ENCODE measurements at regions not wholly inside any gene's neighbourhood (a gene's known extent, or its start where the extent isn't known, plus 50 kb on each side); places are given as distances from the start of the nearest gene placed in this dataset.

DNA sequence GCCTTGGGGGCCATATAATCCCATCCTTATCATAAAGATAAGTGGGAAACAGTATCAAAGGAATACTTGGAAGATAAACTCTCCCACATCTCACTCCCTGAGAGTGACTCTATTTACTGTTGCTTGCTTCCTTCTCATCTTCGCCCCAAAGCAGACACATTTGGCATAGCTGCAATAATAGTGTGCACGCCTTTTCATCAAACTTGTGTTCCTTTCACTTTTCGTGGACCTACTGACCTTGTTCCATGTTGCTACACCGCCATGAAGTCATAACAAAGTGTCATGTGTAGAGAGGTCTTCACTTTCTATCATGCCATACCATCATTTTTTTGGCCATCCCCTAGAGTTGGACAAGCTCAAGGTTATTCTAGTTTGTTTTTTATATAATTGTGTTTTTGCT lies 200.0 kb upstream of the MSX2 start:
- DNase-seq (ENCODE audit: extremely low read depth, low read depth): no peak
- no peak overlapping the region for H3K4me3 ChIP-seq (replicated peaks; ENCODE audit: low read depth, low read length)
- TF ChIP-seq, protein P1, sequence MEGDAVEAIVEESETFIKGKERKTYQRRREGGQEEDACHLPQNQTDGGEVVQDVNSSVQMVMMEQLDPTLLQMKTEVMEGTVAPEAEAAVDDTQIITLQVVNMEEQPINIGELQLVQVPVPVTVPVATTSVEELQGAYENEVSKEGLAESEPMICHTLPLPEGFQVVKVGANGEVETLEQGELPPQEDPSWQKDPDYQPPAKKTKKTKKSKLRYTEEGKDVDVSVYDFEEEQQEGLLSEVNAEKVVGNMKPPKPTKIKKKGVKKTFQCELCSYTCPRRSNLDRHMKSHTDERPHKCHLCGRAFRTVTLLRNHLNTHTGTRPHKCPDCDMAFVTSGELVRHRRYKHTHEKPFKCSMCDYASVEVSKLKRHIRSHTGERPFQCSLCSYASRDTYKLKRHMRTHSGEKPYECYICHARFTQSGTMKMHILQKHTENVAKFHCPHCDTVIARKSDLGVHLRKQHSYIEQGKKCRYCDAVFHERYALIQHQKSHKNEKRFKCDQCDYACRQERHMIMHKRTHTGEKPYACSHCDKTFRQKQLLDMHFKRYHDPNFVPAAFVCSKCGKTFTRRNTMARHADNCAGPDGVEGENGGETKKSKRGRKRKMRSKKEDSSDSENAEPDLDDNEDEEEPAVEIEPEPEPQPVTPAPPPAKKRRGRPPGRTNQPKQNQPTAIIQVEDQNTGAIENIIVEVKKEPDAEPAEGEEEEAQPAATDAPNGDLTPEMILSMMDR (IDR thresholded peaks at IDR 0.05; ENCODE audit: low read depth, low read length, missing control alignments): no peak

DNA sequence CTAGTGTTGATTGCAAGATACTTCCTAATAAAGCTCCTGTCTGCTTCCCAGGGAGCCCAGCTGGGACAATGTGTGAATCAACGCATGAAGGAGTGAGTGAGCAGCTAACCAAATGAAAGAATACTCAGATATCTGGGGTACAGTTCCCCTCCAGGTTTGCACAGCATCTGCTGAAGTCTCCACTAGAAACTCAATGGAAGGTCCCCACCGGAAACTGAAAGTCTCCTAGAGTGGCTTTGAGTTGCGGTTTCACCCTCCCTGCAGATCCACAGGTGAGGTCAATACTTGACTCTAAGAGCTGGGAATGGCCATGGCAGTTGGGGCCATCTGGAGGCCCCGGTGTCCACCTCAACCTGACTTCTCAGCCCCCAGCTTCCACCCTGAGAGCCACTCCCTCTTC lies 198.2 kb upstream of the MSX2 start:
- no peak overlapping the region for H3K4me3 ChIP-seq (replicated peaks; ENCODE audit: low read depth, low read length)
- TF ChIP-seq, protein P1 (IDR thresholded peaks at IDR 0.05; ENCODE audit: low read depth, low read length, missing control alignments): no peak
- DNase-seq (ENCODE audit: extremely low read depth, low read depth): no peak

GRCh38 chr5:174527916-174528540 lies 196.4 kb upstream of the MSX2 start:
- TF ChIP-seq, protein P1 (IDR thresholded peaks at IDR 0.05; ENCODE audit: low read depth, low read length, missing control alignments): no peak
- no peak overlapping the region for H3K4me3 ChIP-seq (replicated peaks; ENCODE audit: low read depth, low read length)
- DNase-seq (ENCODE audit: extremely low read depth, low read depth): no peak

GRCh38 chr5:174528821-174529544 lies 195.4 kb upstream of the MSX2 start:
- TF ChIP-seq, protein P1 (IDR thresholded peaks at IDR 0.05; ENCODE audit: low read depth, low read length, missing control alignments): no peak

DNA sequence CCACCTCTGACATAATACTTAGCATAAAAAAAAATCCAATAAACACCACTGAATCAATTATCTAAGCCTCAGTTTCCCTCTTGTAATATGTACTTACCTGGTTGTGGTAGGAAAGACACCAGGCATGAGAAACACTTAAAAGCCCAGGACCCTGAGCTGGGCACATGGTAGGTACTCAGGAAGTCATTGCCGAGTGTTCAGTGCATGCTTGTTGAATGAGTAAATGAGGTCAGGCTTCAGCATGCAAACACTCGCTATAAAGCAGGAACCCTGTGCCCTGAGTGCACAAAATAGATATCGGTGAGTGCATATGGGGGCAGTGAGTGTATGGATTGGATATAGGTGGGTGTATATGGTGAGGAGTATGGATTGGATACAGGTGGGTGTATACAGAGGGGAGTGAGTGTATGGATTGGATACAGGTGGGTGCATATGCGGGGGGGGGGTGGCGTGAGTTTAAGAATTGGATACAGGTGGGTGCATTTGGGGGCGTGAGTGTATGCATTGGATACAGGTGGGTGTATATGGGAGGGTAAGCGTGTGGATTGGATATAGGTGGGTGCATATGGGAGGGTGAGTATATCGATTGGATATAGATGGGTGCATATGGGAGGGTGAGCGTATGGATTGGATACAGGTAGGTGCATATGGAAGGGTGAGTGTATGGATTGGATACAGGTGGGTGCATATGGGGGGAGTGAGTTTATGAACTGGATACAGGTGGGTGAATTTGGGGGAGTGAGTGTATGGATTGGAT lies 194.3 kb upstream of the MSX2 start:
- TF ChIP-seq, protein P1 (IDR thresholded peaks at IDR 0.05; ENCODE audit: low read depth, low read length, missing control alignments): no peak
- H3K4me3 ChIP-seq (replicated peaks; ENCODE audit: low read depth, low read length): no peak overlapping the region
- DNase-seq (ENCODE audit: extremely low read depth, low read depth): no peak

More at GRCh38 chr5:174528821-174529544, 195.4 kb upstream of the MSX2 start:
- no peak for DNase-seq (ENCODE audit: extremely low read depth, low read depth)
- H3K4me3 ChIP-seq (replicated peaks; ENCODE audit: low read depth, low read length): no peak overlapping the region

GRCh38 chr5:174531782-174532191 lies 192.6 kb upstream of the MSX2 start:
- DNase-seq (ENCODE audit: extremely low read depth, low read depth): no peak

More at GRCh38 chr5:174531782-174532191, 192.6 kb upstream of the MSX2 start:
- H3K4me3 ChIP-seq (replicated peaks; ENCODE audit: low read depth, low read length): no peak overlapping the region
- TF ChIP-seq, protein P1 (IDR thresholded peaks at IDR 0.05; ENCODE audit: low read depth, low read length, missing control alignments): no peak

Data from HFF-Myc (cell line).